ENCODE measurements at regions not wholly inside any gene's neighbourhood (a gene's known extent, or its start where the extent isn't known, plus 50 kb on each side); places are given as distances from the start of the nearest gene placed in this dataset.

GRCh38 chr9:108760841-108761240 lies 94.9 kb downstream of the ACTL7B start:
- Histone ChIP-seq H3K9ac (ENCODE audit: low read length) (no peak overlapping the region), H3K27me3 (ENCODE audit: control insufficient read depth, insufficient read depth, low read length) (no peaks in the 10 kb centered on the region), H3K36me3 (ENCODE audit: control insufficient read depth, insufficient read depth, low read length) (no peaks in the 10 kb centered on the region), H3K4me3 (ENCODE audit: low read length) (no peak overlapping the region), H3K4me1 (ENCODE audit: control insufficient read depth, insufficient read depth, low read length) (peaks cover 4% of the 10 kb centered on the region), H3K9me3 (ENCODE audit: control insufficient read depth, low read length) (no peaks in the 10 kb centered on the region)

GRCh38 chr9:108759835-108760234 lies 96.0 kb downstream of the ACTL7B start:
- Histone ChIP-seq H3K4me3 (ENCODE audit: low read length) (no peak overlapping the region), H3K36me3 (ENCODE audit: control insufficient read depth, insufficient read depth, low read length) (no peaks in the 10 kb centered on the region), H3K4me1 (ENCODE audit: control insufficient read depth, insufficient read depth, low read length) (peaks cover 4% of the 10 kb centered on the region), H3K9me3 (ENCODE audit: control insufficient read depth, low read length) (no peaks in the 10 kb centered on the region), H3K27me3 (ENCODE audit: control insufficient read depth, insufficient read depth, low read length) (no peaks in the 10 kb centered on the region), H3K9ac (ENCODE audit: low read length) (no peak overlapping the region)

- Histone ChIP-seq H3K9ac (ENCODE audit: low read length) (no peak overlapping the region), H3K36me3 (ENCODE audit: control insufficient read depth, insufficient read depth, low read length) (no peaks in the 10 kb centered on the region), H3K9me3 (ENCODE audit: control insufficient read depth, low read length) (no peaks in the 10 kb centered on the region), H3K4me1 (ENCODE audit: control insufficient read depth, insufficient read depth, low read length) (peaks cover 4% of the 10 kb centered on the region), H3K4me3 (ENCODE audit: low read length) (no peak overlapping the region), H3K27me3 (ENCODE audit: control insufficient read depth, insufficient read depth, low read length) (no peaks in the 10 kb centered on the region)
Observed at GRCh38 chr9:108759399-108759798, 96.4 kb downstream of the ACTL7B start.

GRCh38 chr9:108756746-108757490 lies 98.9 kb downstream of the ACTL7B start:
- Histone ChIP-seq H3K9me3 (ENCODE audit: control insufficient read depth, low read length) (no peaks in the 10 kb centered on the region), H3K4me3 (ENCODE audit: low read length) (no peak overlapping the region), H3K4me1 (ENCODE audit: control insufficient read depth, insufficient read depth, low read length) (peaks cover 4% of the 10 kb centered on the region), H3K9ac (ENCODE audit: low read length) (no peak overlapping the region), H3K27me3 (ENCODE audit: control insufficient read depth, insufficient read depth, low read length) (no peaks in the 10 kb centered on the region), H3K36me3 (ENCODE audit: control insufficient read depth, insufficient read depth, low read length) (no peaks in the 10 kb centered on the region)

- H3K4me1 ChIP-seq (ENCODE audit: control insufficient read depth, insufficient read depth, low read length), result no peaks in the 10 kb centered on the region
- H3K9me3 ChIP-seq (ENCODE audit: control insufficient read depth, low read length), result no peaks in the 10 kb centered on the region
- no peaks in the 10 kb centered on the region for H3K36me3 ChIP-seq (ENCODE audit: control insufficient read depth, insufficient read depth, low read length)
- no peak overlapping the region for H3K4me3 ChIP-seq (ENCODE audit: low read length)
- H3K9ac ChIP-seq (ENCODE audit: low read length), result no peak overlapping the region
- H3K27me3 ChIP-seq (ENCODE audit: control insufficient read depth, insufficient read depth, low read length), result no peaks in the 10 kb centered on the region
Observed at GRCh38 chr9:108755979-108756378, 99.8 kb downstream of the ACTL7B start.

GRCh38 chr9:108751369-108751768 lies 104.4 kb downstream of the ACTL7B start:
- Histone ChIP-seq H3K9ac (ENCODE audit: low read length) (no peak overlapping the region), H3K36me3 (ENCODE audit: control insufficient read depth, insufficient read depth, low read length) (no peaks in the 10 kb centered on the region), H3K27me3 (ENCODE audit: control insufficient read depth, insufficient read depth, low read length) (no peaks in the 10 kb centered on the region), H3K4me3 (ENCODE audit: low read length) (no peak overlapping the region), H3K9me3 (ENCODE audit: control insufficient read depth, low read length) (no peaks in the 10 kb centered on the region), H3K4me1 (ENCODE audit: control insufficient read depth, insufficient read depth, low read length) (no peaks in the 10 kb centered on the region)

GRCh38 chr9:108750661-108751215 lies 105.0 kb downstream of the ACTL7B start:
- Histone ChIP-seq H3K9me3 (ENCODE audit: control insufficient read depth, low read length) (no peaks in the 10 kb centered on the region), H3K4me1 (ENCODE audit: control insufficient read depth, insufficient read depth, low read length) (no peaks in the 10 kb centered on the region), H3K4me3 (ENCODE audit: low read length) (no peak overlapping the region), H3K36me3 (ENCODE audit: control insufficient read depth, insufficient read depth, low read length) (no peaks in the 10 kb centered on the region), H3K27me3 (ENCODE audit: control insufficient read depth, insufficient read depth, low read length) (no peaks in the 10 kb centered on the region), H3K9ac (ENCODE audit: low read length) (no peak overlapping the region)

- Histone ChIP-seq H3K9me3 (ENCODE audit: control insufficient read depth, low read length) (no peaks in the 10 kb centered on the region), H3K36me3 (ENCODE audit: control insufficient read depth, insufficient read depth, low read length) (no peaks in the 10 kb centered on the region), H3K27me3 (ENCODE audit: control insufficient read depth, insufficient read depth, low read length) (no peaks in the 10 kb centered on the region), H3K9ac (ENCODE audit: low read length) (no peak overlapping the region), H3K4me3 (ENCODE audit: low read length) (no peak overlapping the region), H3K4me1 (ENCODE audit: control insufficient read depth, insufficient read depth, low read length) (no peaks in the 10 kb centered on the region)
Observed at GRCh38 chr9:108748776-108749175, 107.0 kb downstream of the ACTL7B start.

- no peak overlapping the region for H3K9ac ChIP-seq (ENCODE audit: low read length)
- no peaks in the 10 kb centered on the region for H3K4me1 ChIP-seq (ENCODE audit: control insufficient read depth, insufficient read depth, low read length)
- H3K9me3 ChIP-seq (ENCODE audit: control insufficient read depth, low read length), result no peaks in the 10 kb centered on the region
- H3K27me3 ChIP-seq (ENCODE audit: control insufficient read depth, insufficient read depth, low read length), result no peaks in the 10 kb centered on the region
- H3K36me3 ChIP-seq (ENCODE audit: control insufficient read depth, insufficient read depth, low read length), result no peaks in the 10 kb centered on the region
- H3K4me3 ChIP-seq (ENCODE audit: low read length), result no peak overlapping the region
Observed at GRCh38 chr9:108746864-108747263, 108.9 kb downstream of the ACTL7B start.

- H3K4me1 ChIP-seq (ENCODE audit: control insufficient read depth, insufficient read depth, low read length), result no peaks in the 10 kb centered on the region
- no peak overlapping the region for H3K9ac ChIP-seq (ENCODE audit: low read length)
- no peak overlapping the region for H3K4me3 ChIP-seq (ENCODE audit: low read length)
- no peaks in the 10 kb centered on the region for H3K27me3 ChIP-seq (ENCODE audit: control insufficient read depth, insufficient read depth, low read length)
- H3K9me3 ChIP-seq (ENCODE audit: control insufficient read depth, low read length), result no peaks in the 10 kb centered on the region
- H3K36me3 ChIP-seq (ENCODE audit: control insufficient read depth, insufficient read depth, low read length), result no peaks in the 10 kb centered on the region
Observed at GRCh38 chr9:108746001-108746400, 109.8 kb downstream of the ACTL7B start.

GRCh38 chr9:108744641-108745040 lies 111.1 kb downstream of the ACTL7B start:
- no peak overlapping the region for H3K9ac ChIP-seq (ENCODE audit: low read length)
- no peaks in the 10 kb centered on the region for H3K36me3 ChIP-seq (ENCODE audit: control insufficient read depth, insufficient read depth, low read length)
- H3K9me3 ChIP-seq (ENCODE audit: control insufficient read depth, low read length), result no peaks in the 10 kb centered on the region
- H3K4me3 ChIP-seq (ENCODE audit: low read length), result no peak overlapping the region
- no peaks in the 10 kb centered on the region for H3K27me3 ChIP-seq (ENCODE audit: control insufficient read depth, insufficient read depth, low read length)
- H3K4me1 ChIP-seq (ENCODE audit: control insufficient read depth, insufficient read depth, low read length), result no peaks in the 10 kb centered on the region

- Histone ChIP-seq H3K27me3 (ENCODE audit: control insufficient read depth, insufficient read depth, low read length) (no peaks in the 10 kb centered on the region), H3K4me1 (ENCODE audit: control insufficient read depth, insufficient read depth, low read length) (no peaks in the 10 kb centered on the region), H3K36me3 (ENCODE audit: control insufficient read depth, insufficient read depth, low read length) (no peaks in the 10 kb centered on the region), H3K4me3 (ENCODE audit: low read length) (no peak overlapping the region), H3K9me3 (ENCODE audit: control insufficient read depth, low read length) (no peaks in the 10 kb centered on the region), H3K9ac (ENCODE audit: low read length) (no peak overlapping the region)
Observed at GRCh38 chr9:108743901-108744371, 111.8 kb downstream of the ACTL7B start.

Data from mucosa of stomach (tissue), 1 donor.